Peyer's patch (tissue), 4 donors: ENCODE measurements at regions not wholly inside any gene's neighbourhood (a gene's known extent, or its start where the extent isn't known, plus 50 kb on each side); places are given as distances from the start of the nearest gene placed in this dataset.

Experiments used
- POLR2A ChIP-seq, 2 donors: fragments of 450-650 bp; IDR thresholded peaks; one replicate each; pipeline ENCODE4 v1.5.1; 2017; ENCODE audit warnings: antibody characterized with exemption in 2 of 2, mild to moderate bottlenecking in 2 of 2, moderate library complexity in 2 of 2
- TF ChIP-seq, protein P1 (sequence below), 6 experiments: fragments of 450-650 bp in 4 of 6; fragments of 200-600 bp in 2 of 6; sonication (generic) in 1 of 6; IDR thresholded peaks; one replicate each; pipeline ENCODE4 v1.5.1; 2017 to 2019; ENCODE audit warnings: antibody characterized with exemption in 6 of 6, mild to moderate bottlenecking in 3 of 6, moderate library complexity in 1 of 6

GRCh38 chr12:91601054-91601453, 418.4 kb upstream of the DCN start:
- TF ChIP-seq, protein P1, sequence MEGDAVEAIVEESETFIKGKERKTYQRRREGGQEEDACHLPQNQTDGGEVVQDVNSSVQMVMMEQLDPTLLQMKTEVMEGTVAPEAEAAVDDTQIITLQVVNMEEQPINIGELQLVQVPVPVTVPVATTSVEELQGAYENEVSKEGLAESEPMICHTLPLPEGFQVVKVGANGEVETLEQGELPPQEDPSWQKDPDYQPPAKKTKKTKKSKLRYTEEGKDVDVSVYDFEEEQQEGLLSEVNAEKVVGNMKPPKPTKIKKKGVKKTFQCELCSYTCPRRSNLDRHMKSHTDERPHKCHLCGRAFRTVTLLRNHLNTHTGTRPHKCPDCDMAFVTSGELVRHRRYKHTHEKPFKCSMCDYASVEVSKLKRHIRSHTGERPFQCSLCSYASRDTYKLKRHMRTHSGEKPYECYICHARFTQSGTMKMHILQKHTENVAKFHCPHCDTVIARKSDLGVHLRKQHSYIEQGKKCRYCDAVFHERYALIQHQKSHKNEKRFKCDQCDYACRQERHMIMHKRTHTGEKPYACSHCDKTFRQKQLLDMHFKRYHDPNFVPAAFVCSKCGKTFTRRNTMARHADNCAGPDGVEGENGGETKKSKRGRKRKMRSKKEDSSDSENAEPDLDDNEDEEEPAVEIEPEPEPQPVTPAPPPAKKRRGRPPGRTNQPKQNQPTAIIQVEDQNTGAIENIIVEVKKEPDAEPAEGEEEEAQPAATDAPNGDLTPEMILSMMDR (IDR thresholded peaks at IDR 0.05) = no peak
- TF ChIP-seq POLR2A (IDR thresholded peaks at IDR 0.05) = no peak
